HG03097 (cell line): ENCODE measurements at regions not wholly inside any gene's neighbourhood (a gene's known extent, or its start where the extent isn't known, plus 50 kb on each side); places are given as distances from the start of the nearest gene placed in this dataset.
"Not testable (repeated sequence)": the region's sequence is repeated elsewhere in the genome, so short reads cannot be mapped to it uniquely, and the experiment has no call there.

ENCODE experiments used
- ATAC-seq: cut with Tn5 transposase; IDR thresholded peaks from one replicate; pipeline ENCODE4 v1.9.1; 2021; ENCODE audit not compliant: unreplicated experiment, low FRiP score

GRCh38 chr5:54404568-54404967, 50.9 kb upstream of the HSPB3 start:
- ATAC-seq = no peak

GRCh38 chr5:54403885-54404416, 51.5 kb upstream of the HSPB3 start:
- ATAC-seq = no peak

GRCh38 chr5:54403121-54403520, 52.4 kb upstream of the HSPB3 start:
- ATAC-seq = no peak

GRCh38 chr5:54401515-54401914, 54.0 kb upstream of the HSPB3 start:
- ATAC-seq = peak; percentile 92

GRCh38 chr5:54398191-54398590, 57.3 kb upstream of the HSPB3 start:
- ATAC-seq = no peak

GRCh38 chr5:54397420-54397819, 58.1 kb upstream of the HSPB3 start:
- ATAC-seq = no peak

- ATAC-seq = not testable (repeated sequence)
These were observed 62.5 kb upstream of the HSPB3 start for GRCh38 chr5:54393007-54393406.

- ATAC-seq = no peak
These were observed 64.9 kb upstream of the HSPB3 start for GRCh38 chr5:54390539-54391031.

GRCh38 chr5:54390015-54390414, 65.5 kb upstream of the HSPB3 start:
- ATAC-seq = no peak

- not testable (repeated sequence) for ATAC-seq
These were observed 66.1 kb upstream of the HSPB3 start for GRCh38 chr5:54389399-54389798.

GRCh38 chr5:54388811-54389210, 66.7 kb upstream of the HSPB3 start:
- ATAC-seq = no peak

- ATAC-seq = no peak
These were observed 67.1 kb upstream of the HSPB3 start for GRCh38 chr5:54388409-54388808.

- no peak for ATAC-seq
These were observed 67.8 kb upstream of the HSPB3 start for GRCh38 chr5:54387659-54388232.

- no peak for ATAC-seq
These were observed 68.5 kb upstream of the HSPB3 start for GRCh38 chr5:54387031-54387430.

- no peak for ATAC-seq
These were observed 69.5 kb upstream of the HSPB3 start for GRCh38 chr5:54385994-54386393.

- no peak for ATAC-seq
These were observed 71.1 kb upstream of the HSPB3 start for GRCh38 chr5:54384356-54384933.

GRCh38 chr5:54383941-54384340, 71.6 kb upstream of the HSPB3 start:
- no peak for ATAC-seq

GRCh38 chr5:54383225-54383901, 72.1 kb upstream of the HSPB3 start:
- no peak for ATAC-seq

GRCh38 chr5:54381319-54381718, 70.9 kb upstream of the ARL15 start:
- not testable (repeated sequence) for ATAC-seq

- ATAC-seq = no peak
These were observed 69.2 kb upstream of the ARL15 start for GRCh38 chr5:54379590-54379989.

GRCh38 chr5:54378707-54379106, 68.3 kb upstream of the ARL15 start:
- no peak for ATAC-seq

GRCh38 chr5:54377339-54377738, 67.0 kb upstream of the ARL15 start:
- ATAC-seq = not testable (repeated sequence)
